Smooth muscle cell (in vitro differentiated cells): ENCODE measurements at regions not wholly inside any gene's neighbourhood (a gene's known extent, or its start where the extent isn't known, plus 50 kb on each side); places are given as distances from the start of the nearest gene placed in this dataset.

Source experiments
- DNase-seq: peaks from one replicate; lab custom pipeline; 2025; ENCODE audit not compliant: unreplicated experiment; lab: John Stamatoyannopoulos, UW
- H2AFZ ChIP-seq: fragments of 200-600 bp; sonication (generic); 2 replicates; pipeline ENCODE4 v1.6.0; 2016; ENCODE audit warnings: antibody characterized with exemption, low read depth, mild to moderate bottlenecking
- H3F3A ChIP-seq: fragments of 200-600 bp; sonication (generic); 2 replicates; pipeline ENCODE4 v1.6.0; 2017; ENCODE audit warnings: antibody characterized with exemption, low read depth
- H3K27ac ChIP-seq: fragments of 200-600 bp; sonication (generic); 2 replicates; pipeline ENCODE4 v1.5.1; 2016; ENCODE audit warnings: low read depth, mild to moderate bottlenecking
- H3K27me3 ChIP-seq: fragments of 200-600 bp; sonication (generic); 2 replicates; pipeline ENCODE4 v1.6.1; 2016; ENCODE audit warnings: low read depth, mild to moderate bottlenecking
- H3K36me3 ChIP-seq: fragments of 200-600 bp; sonication (generic); 2 replicates; pipeline ENCODE4 v1.5.1; 2016; ENCODE audit warnings: low read depth
- H3K4me1 ChIP-seq: fragments of 200-600 bp; sonication (generic); 2 replicates; pipeline ENCODE4 v1.5.1; 2016; ENCODE audit warnings: low read depth
- H3K4me2 ChIP-seq: fragments of 200-600 bp; sonication (generic); 2 replicates; pipeline ENCODE4 v1.6.0; 2016; ENCODE audit warnings: mild to moderate bottlenecking
- H3K4me3 ChIP-seq: fragments of 200-600 bp; sonication (generic); 2 replicates; pipeline ENCODE4 v1.5.1; 2016; ENCODE audit warnings: mild to moderate bottlenecking
- H3K79me2 ChIP-seq: fragments of 200-600 bp; sonication (generic); 2 replicates; pipeline ENCODE4 v1.6.0; 2016; ENCODE audit warnings: low read depth, mild to moderate bottlenecking
- H3K9ac ChIP-seq: fragments of 200-600 bp; sonication (generic); 2 replicates; pipeline ENCODE4 v1.6.0; 2016; ENCODE audit warnings: low read depth
- H3K9me3 ChIP-seq: fragments of 200-600 bp; sonication (generic); replicated peaks from 2 replicates; pipeline ENCODE4 v1.5.1; 2016; ENCODE audit warnings: low read depth
- H4K20me1 ChIP-seq: fragments of 200-600 bp; sonication (generic); 2 replicates; pipeline ENCODE4 v1.6.0; 2016; ENCODE audit warnings: low read depth
- CTCF ChIP-seq: fragments of 200-600 bp; sonication (generic); IDR thresholded peaks from 2 replicates; pipeline ENCODE4 v1.5.1; 2017; ENCODE audit warnings: borderline replicate concordance, mild to moderate bottlenecking, antibody characterized with exemption; ENCODE audit not compliant: insufficient read depth, poor library complexity, severe bottlenecking
- WGBS: methylation state at CpG from one replicate; pipeline ENCODE4 v1.1.7; 2016; ENCODE audit warnings: low lambda C conversion rate; 5-methylcytosine and 5-hydroxymethylcytosine counted together

GRCh38 chr15:93420050-93420452 is 331.0 kb upstream of the RGMA start:
- no peaks in the 10 kb centered on the region for H3K9me3 ChIP-seq
- no peak overlapping the region for H2AFZ ChIP-seq
- H4K20me1 ChIP-seq: no peaks in the 10 kb centered on the region
- no peak overlapping the region for H3K4me2 ChIP-seq
- H3K27ac ChIP-seq: no peak overlapping the region
- peaks cover 3% of the 10 kb centered on the region for H3K27me3 ChIP-seq
- no peak overlapping the region for H3K9ac ChIP-seq
- no peaks in the 10 kb centered on the region for H3F3A ChIP-seq
- WGBS: 50% methylated on average over 1 of the region's 1 CpG
- peaks cover 7% of the 10 kb centered on the region for H3K4me1 ChIP-seq
- no peak for DNase-seq
- H3K36me3 ChIP-seq: no peaks in the 10 kb centered on the region
- no peak overlapping the region for H3K4me3 ChIP-seq
- H3K79me2 ChIP-seq: no peaks in the 10 kb centered on the region
- no peak for TF ChIP-seq CTCF

- Histone ChIP-seq H4K20me1 (no peaks in the 10 kb centered on the region), H3K4me1 (peaks cover 7% of the 10 kb centered on the region), H3K27ac (no peak overlapping the region), H3K4me2 (no peak overlapping the region), H3F3A (no peaks in the 10 kb centered on the region), H2AFZ (no peak overlapping the region), H3K4me3 (no peak overlapping the region), H3K9me3 (no peaks in the 10 kb centered on the region), H3K9ac (no peak overlapping the region), H3K36me3 (no peaks in the 10 kb centered on the region), H3K79me2 (no peaks in the 10 kb centered on the region), H3K27me3 (peaks cover 3% of the 10 kb centered on the region)
- no peak for DNase-seq
- WGBS: 89% methylated on average over 6 of the region's 6 CpGs
- TF ChIP-seq CTCF: no peak
Observed at GRCh38 chr15:93418566-93418965, 329.6 kb upstream of the RGMA start.

GRCh38 chr15:93417631-93418030 is 328.6 kb upstream of the RGMA start:
- no peaks in the 10 kb centered on the region for H4K20me1 ChIP-seq
- WGBS: 65% methylated on average over 6 of the region's 6 CpGs
- H3K79me2 ChIP-seq: no peaks in the 10 kb centered on the region
- H3K27ac ChIP-seq: no peak overlapping the region
- no peak overlapping the region for H3K9ac ChIP-seq
- no peaks in the 10 kb centered on the region for H3K9me3 ChIP-seq
- no peak overlapping the region for H2AFZ ChIP-seq
- no peaks in the 10 kb centered on the region for H3K36me3 ChIP-seq
- DNase-seq: no peak
- H3K27me3 ChIP-seq: peaks cover 3% of the 10 kb centered on the region
- peaks cover 7% of the 10 kb centered on the region for H3K4me1 ChIP-seq
- TF ChIP-seq CTCF: no peak
- no peak overlapping the region for H3K4me2 ChIP-seq
- H3F3A ChIP-seq: no peaks in the 10 kb centered on the region
- no peak overlapping the region for H3K4me3 ChIP-seq

GRCh38 chr15:93417156-93417555 is 328.1 kb upstream of the RGMA start:
- Histone ChIP-seq H3F3A (no peaks in the 10 kb centered on the region), H4K20me1 (no peaks in the 10 kb centered on the region), H3K4me2 (no peak overlapping the region), H3K27me3 (peaks cover 3% of the 10 kb centered on the region), H3K36me3 (no peaks in the 10 kb centered on the region), H3K4me3 (no peak overlapping the region), H3K4me1 (peaks cover 7% of the 10 kb centered on the region), H3K9ac (no peak overlapping the region), H3K79me2 (no peaks in the 10 kb centered on the region), H3K9me3 (no peaks in the 10 kb centered on the region), H2AFZ (no peak overlapping the region), H3K27ac (no peak overlapping the region)
- DNase-seq: no peak
- no peak for TF ChIP-seq CTCF
- WGBS: 92% methylated on average over 6 of the region's 6 CpGs
